ENCODE measurements at regions not wholly inside any gene's neighbourhood (a gene's known extent, or its start where the extent isn't known, plus 50 kb on each side); places are given as distances from the start of the nearest gene placed in this dataset.
A peak's percentile ranks its signal among the peaks of the same experiment; 100 is the strongest.
"Not testable (repeated sequence)": the region's sequence is repeated elsewhere in the genome, so short reads cannot be mapped to it uniquely, and the experiment has no call there.

DNA sequence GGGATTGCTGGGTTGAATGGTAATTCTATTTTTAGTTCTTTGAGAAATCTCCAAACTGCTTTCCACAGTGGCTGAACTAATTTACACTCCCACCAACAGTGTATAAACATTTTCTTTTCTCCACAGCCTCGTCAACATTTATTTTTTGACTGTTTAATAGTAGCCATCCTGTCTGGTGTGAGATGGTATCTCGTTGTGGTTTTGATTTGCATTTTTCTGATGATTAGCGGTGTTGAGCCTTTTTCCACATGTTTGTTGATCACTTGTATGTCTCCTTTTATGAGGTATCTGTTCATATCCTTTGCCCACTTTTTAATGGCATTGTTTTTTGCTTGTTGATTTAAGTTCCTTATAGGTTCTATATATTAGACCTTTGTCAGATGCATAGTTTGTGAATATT is 85.1 kb upstream of the SMAD3 start:
- not testable (repeated sequence) for H3K27me3 ChIP-seq (ENCODE audit: control insufficient read depth in 3 of 3, insufficient read depth in 3 of 3, low read length in 3 of 3); DNase-seq; H3K36me3 ChIP-seq (ENCODE audit: control insufficient read depth in 3 of 3, insufficient read depth in 2 of 3, low read depth in 1 of 3, low read length in 3 of 3); H3K9me3 ChIP-seq (ENCODE audit: control insufficient read depth in 2 of 2, insufficient read depth in 1 of 2, low read depth in 1 of 2, low read length in 1 of 2); H3K4me1 ChIP-seq (ENCODE audit: control insufficient read depth in 3 of 3, insufficient read depth in 2 of 3, low read depth in 1 of 3, low read length in 2 of 3); H3K27ac ChIP-seq (ENCODE audit: low read depth in 1 of 3, low read length in 2 of 3); FAIRE-seq; H3K4me3 ChIP-seq (ENCODE audit: low read depth in 1 of 3, low read length in 3 of 3)
- 62 to 79% (median 68%) methylated on average over 3 of the region's 3 CpGs for WGBS, 3 donors

- no peak overlapping the region for H3K27ac ChIP-seq (ENCODE audit: low read depth in 1 of 3, low read length in 2 of 3)
- FAIRE-seq (no peak), DNase-seq (no peak)
- peaks cover 0 to 5% of the 10 kb centered on the region in 2 donors for H3K9me3 ChIP-seq (ENCODE audit: control insufficient read depth in 2 of 2, insufficient read depth in 1 of 2, low read depth in 1 of 2, low read length in 1 of 2)
- no peaks in the 10 kb centered on the region for H3K36me3 ChIP-seq (ENCODE audit: control insufficient read depth in 3 of 3, insufficient read depth in 2 of 3, low read depth in 1 of 3, low read length in 3 of 3)
- H3K27me3 ChIP-seq (ENCODE audit: control insufficient read depth in 3 of 3, insufficient read depth in 3 of 3, low read length in 3 of 3), result no peaks in the 10 kb centered on the region
- peaks cover 0 to under 1% (median 0%) of the 10 kb centered on the region in 3 donors for H3K4me1 ChIP-seq (ENCODE audit: control insufficient read depth in 3 of 3, insufficient read depth in 2 of 3, low read depth in 1 of 3, low read length in 2 of 3)
- H3K4me3 ChIP-seq (ENCODE audit: low read depth in 1 of 3, low read length in 3 of 3), result no peak overlapping the region
- 77 to 86% (median 77%) methylated on average over 6 of the region's 6 CpGs for WGBS, 3 donors
Measured at GRCh38 chr15:66981771-66982170, 83.6 kb upstream of the SMAD3 start.

DNA sequence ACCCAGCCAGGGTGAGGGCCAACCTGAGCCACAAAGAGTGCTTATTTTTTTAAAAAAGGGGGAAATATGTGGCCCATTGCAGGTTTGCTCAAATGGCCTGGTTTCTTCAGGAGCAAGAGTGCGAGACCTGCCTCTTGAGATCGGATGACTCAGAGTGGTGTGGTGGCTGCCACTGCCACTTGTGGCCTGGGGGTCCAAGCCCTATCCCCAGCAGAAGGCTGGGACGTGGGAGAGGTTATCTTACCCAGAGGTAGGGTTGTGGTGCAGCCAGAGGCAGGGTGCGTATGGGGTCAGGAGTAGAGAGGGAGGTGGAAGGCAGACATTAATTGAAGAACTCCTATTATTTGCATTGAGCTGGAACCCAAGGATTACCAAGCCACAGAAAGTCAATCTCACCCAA is 83.2 kb upstream of the SMAD3 start:
- H3K27ac ChIP-seq (ENCODE audit: low read depth in 1 of 3, low read length in 2 of 3), result no peak overlapping the region
- DNase-seq, result no peak
- FAIRE-seq, result no peak
- WGBS, 3 donors, result 91 to 96% (median 95%) methylated on average over 4 of the region's 4 CpGs
- H3K4me3 ChIP-seq (ENCODE audit: low read depth in 1 of 3, low read length in 3 of 3), result no peak overlapping the region
- no peaks in the 10 kb centered on the region for H3K36me3 ChIP-seq (ENCODE audit: control insufficient read depth in 3 of 3, insufficient read depth in 2 of 3, low read depth in 1 of 3, low read length in 3 of 3)
- H3K4me1 ChIP-seq (ENCODE audit: control insufficient read depth in 3 of 3, insufficient read depth in 2 of 3, low read depth in 1 of 3, low read length in 2 of 3), result no peaks in the 10 kb centered on the region
- H3K9me3 ChIP-seq (ENCODE audit: control insufficient read depth in 2 of 2, insufficient read depth in 1 of 2, low read depth in 1 of 2, low read length in 1 of 2), result peaks cover 0 to 5% of the 10 kb centered on the region in 2 donors
- no peaks in the 10 kb centered on the region for H3K27me3 ChIP-seq (ENCODE audit: control insufficient read depth in 3 of 3, insufficient read depth in 3 of 3, low read length in 3 of 3)

DNA sequence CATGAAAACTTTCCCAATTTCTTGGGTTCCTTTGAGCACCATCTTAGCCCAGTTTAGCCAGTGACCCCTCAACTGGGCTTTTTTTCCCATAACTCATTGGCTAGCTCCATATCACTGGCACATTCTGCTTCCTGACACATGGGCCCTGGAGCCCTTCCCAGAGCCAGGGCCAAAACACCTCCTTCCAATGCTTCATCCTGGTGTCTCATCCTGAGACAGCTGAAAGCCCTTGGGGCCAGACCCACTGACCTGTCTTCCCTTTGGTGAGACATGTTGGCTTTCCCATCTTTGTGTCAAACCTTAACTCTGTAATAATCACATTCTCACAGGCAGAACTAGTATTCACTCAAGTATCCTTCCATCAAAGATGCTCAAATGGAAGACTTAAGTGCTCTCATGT is 82.6 kb upstream of the SMAD3 start:
- FAIRE-seq (no peak), DNase-seq (no peak)
- H3K27me3 ChIP-seq (ENCODE audit: control insufficient read depth in 3 of 3, insufficient read depth in 3 of 3, low read length in 3 of 3), result no peaks in the 10 kb centered on the region
- no peak overlapping the region for H3K27ac ChIP-seq (ENCODE audit: low read depth in 1 of 3, low read length in 2 of 3)
- H3K36me3 ChIP-seq (ENCODE audit: control insufficient read depth in 3 of 3, insufficient read depth in 2 of 3, low read depth in 1 of 3, low read length in 3 of 3), result no peaks in the 10 kb centered on the region
- no peaks in the 10 kb centered on the region for H3K4me1 ChIP-seq (ENCODE audit: control insufficient read depth in 3 of 3, insufficient read depth in 2 of 3, low read depth in 1 of 3, low read length in 2 of 3)
- peaks cover 0 to 5% of the 10 kb centered on the region in 2 donors for H3K9me3 ChIP-seq (ENCODE audit: control insufficient read depth in 2 of 2, insufficient read depth in 1 of 2, low read depth in 1 of 2, low read length in 1 of 2)
- no peak overlapping the region for H3K4me3 ChIP-seq (ENCODE audit: low read depth in 1 of 3, low read length in 3 of 3)

DNA sequence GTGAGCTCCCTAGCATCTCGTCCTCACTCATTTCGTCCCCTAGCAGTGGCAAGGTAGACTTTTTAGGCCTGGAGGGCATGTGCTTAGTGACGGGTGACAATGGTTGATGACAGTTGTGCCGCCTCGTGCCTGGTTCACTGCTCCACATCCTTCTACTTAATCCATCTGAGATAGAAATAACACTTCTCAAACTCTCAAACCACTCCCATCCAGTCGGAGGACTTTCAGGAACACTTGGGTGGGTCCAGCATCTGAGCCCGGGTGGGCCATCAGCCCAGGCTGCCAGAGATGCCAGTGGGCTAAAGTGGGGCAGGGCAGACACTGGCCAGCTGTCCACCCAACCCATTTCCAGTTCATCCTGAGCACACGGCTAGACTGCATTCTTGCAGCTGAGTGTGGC is 79.7 kb upstream of the SMAD3 start:
- no peak for FAIRE-seq
- no peak for DNase-seq
- Histone ChIP-seq H3K9me3 (ENCODE audit: control insufficient read depth in 2 of 2, insufficient read depth in 1 of 2, low read depth in 1 of 2, low read length in 1 of 2) (peaks cover 0 to 5% of the 10 kb centered on the region in 2 donors), H3K27ac (ENCODE audit: low read depth in 1 of 3, low read length in 2 of 3) (no peak overlapping the region), H3K4me3 (ENCODE audit: low read depth in 1 of 3, low read length in 3 of 3) (no peak overlapping the region), H3K36me3 (ENCODE audit: control insufficient read depth in 3 of 3, insufficient read depth in 2 of 3, low read depth in 1 of 3, low read length in 3 of 3) (no peaks in the 10 kb centered on the region), H3K27me3 (ENCODE audit: control insufficient read depth in 3 of 3, insufficient read depth in 3 of 3, low read length in 3 of 3) (no peaks in the 10 kb centered on the region), H3K4me1 (ENCODE audit: control insufficient read depth in 3 of 3, insufficient read depth in 2 of 3, low read depth in 1 of 3, low read length in 2 of 3) (no peaks in the 10 kb centered on the region)
- WGBS, 3 donors, result 90 to 93% (median 91%) methylated on average over 8 of the region's 8 CpGs

DNA sequence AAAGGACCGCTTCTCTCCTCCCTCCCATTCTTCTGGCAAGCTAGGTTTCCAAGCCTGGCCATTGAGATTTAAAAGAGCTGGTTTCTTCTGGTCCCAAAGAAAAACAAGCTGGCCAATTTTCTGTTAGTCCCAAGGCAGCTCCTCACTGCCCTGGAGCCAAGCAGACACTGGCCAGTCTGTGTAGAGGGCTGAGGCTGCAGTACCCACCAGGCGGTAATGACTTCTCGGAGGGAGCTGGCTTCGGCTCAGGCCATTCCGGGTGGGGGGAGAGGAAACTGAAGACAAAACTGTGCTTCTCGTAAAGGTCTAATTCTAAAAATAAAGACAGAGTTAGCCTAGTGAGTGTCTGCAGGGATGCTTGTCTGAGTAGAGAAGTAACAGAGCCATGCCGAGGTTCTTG is 78.5 kb upstream of the SMAD3 start:
- Histone ChIP-seq H3K4me1 (ENCODE audit: control insufficient read depth in 3 of 3, insufficient read depth in 2 of 3, low read depth in 1 of 3, low read length in 2 of 3) (no peaks in the 10 kb centered on the region), H3K36me3 (ENCODE audit: control insufficient read depth in 3 of 3, insufficient read depth in 2 of 3, low read depth in 1 of 3, low read length in 3 of 3) (no peaks in the 10 kb centered on the region), H3K9me3 (ENCODE audit: control insufficient read depth in 2 of 2, insufficient read depth in 1 of 2, low read depth in 1 of 2, low read length in 1 of 2) (peaks cover 0 to 5% of the 10 kb centered on the region in 2 donors), H3K27me3 (ENCODE audit: control insufficient read depth in 3 of 3, insufficient read depth in 3 of 3, low read length in 3 of 3) (no peaks in the 10 kb centered on the region), H3K27ac (ENCODE audit: low read depth in 1 of 3, low read length in 2 of 3) (no peak overlapping the region), H3K4me3 (ENCODE audit: low read depth in 1 of 3, low read length in 3 of 3) (no peak overlapping the region)
- WGBS, 3 donors, result 93 to 98% (median 95%) methylated on average over 7 of the region's 7 CpGs
- DNase-seq (no peak), FAIRE-seq (no peak)

DNA sequence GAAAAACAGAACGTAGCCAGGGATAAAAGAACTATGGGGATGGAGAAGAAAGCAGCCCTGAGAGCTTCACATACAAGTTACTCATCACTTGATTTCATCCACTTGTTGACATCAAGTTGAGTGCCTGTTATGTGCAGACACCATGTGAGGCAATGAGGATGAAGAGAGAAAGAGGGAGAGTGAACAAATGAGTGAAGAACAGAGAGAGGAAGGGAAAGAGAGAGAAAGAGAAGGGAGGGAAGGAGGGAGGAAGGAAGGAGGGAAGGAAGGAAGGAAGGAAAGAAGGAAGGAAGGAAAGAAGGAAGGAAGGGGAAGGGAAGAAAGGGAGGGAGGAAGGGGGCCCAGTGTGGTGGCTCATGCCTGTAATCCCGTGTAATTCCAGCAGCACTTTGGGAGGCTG is 72.3 kb upstream of the SMAD3 start:
- no peak for DNase-seq
- WGBS, 3 donors, result 71 to 79% (median 77%) methylated on average over 2 of the region's 2 CpGs
- H3K4me3 ChIP-seq (ENCODE audit: low read depth in 1 of 3, low read length in 3 of 3), result no peak overlapping the region
- H3K27me3 ChIP-seq (ENCODE audit: control insufficient read depth in 3 of 3, insufficient read depth in 3 of 3, low read length in 3 of 3), result no peaks in the 10 kb centered on the region
- no peaks in the 10 kb centered on the region for H3K36me3 ChIP-seq (ENCODE audit: control insufficient read depth in 3 of 3, insufficient read depth in 2 of 3, low read depth in 1 of 3, low read length in 3 of 3)
- no peak for FAIRE-seq
- no peaks in the 10 kb centered on the region for H3K9me3 ChIP-seq (ENCODE audit: control insufficient read depth in 2 of 2, insufficient read depth in 1 of 2, low read depth in 1 of 2, low read length in 1 of 2)
- no peak overlapping the region for H3K27ac ChIP-seq (ENCODE audit: low read depth in 1 of 3, low read length in 2 of 3)
- peaks cover 0 to 3% (median 0%) of the 10 kb centered on the region in 3 donors for H3K4me1 ChIP-seq (ENCODE audit: control insufficient read depth in 3 of 3, insufficient read depth in 2 of 3, low read depth in 1 of 3, low read length in 2 of 3)

DNA sequence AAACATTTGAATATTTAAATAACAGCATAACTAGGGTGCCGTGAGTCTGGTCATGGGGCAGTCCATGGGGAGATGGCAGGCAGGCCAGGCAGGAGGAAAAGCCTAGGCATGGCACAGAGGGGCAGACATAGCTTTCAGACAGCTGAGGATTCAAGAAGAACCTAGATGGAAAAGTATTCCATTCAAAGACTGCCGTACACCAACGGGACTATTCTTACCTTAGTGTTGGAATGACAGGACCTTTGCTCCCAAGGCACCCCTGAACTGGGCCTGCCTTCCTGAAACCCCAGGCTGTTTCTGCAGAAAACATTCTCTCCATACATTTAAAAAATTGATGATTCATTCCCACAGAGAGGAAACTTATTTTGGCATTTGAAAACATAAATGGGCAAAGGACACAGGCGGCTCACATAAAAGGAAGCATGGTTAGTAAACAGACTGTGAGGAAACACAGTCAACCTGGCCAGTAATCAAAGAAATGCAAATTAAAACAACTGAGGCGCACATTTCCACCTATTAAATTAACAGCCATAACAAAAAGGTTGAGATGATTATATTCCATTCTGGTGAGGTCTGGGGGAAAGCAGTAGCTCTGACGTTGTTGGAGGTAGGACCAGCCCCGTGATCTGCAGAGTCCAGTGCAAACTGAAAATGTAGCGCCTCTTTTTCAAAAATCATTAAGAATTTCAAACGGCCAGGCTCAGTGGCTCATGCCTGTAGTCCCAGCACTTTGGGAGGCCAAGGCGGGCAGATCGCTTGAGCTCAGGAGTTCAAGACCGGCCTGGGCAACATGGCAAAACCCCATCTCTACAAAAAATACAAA is 71.3 kb upstream of the SMAD3 start:
- Histone ChIP-seq H3K4me1 (ENCODE audit: control insufficient read depth in 3 of 3, insufficient read depth in 2 of 3, low read depth in 1 of 3, low read length in 2 of 3) (peaks cover 0 to 3% (median 0%) of the 10 kb centered on the region in 3 donors), H3K9me3 (ENCODE audit: control insufficient read depth in 2 of 2, insufficient read depth in 1 of 2, low read depth in 1 of 2, low read length in 1 of 2) (no peaks in the 10 kb centered on the region), H3K4me3 (ENCODE audit: low read depth in 1 of 3, low read length in 3 of 3) (no peak overlapping the region), H3K36me3 (ENCODE audit: control insufficient read depth in 3 of 3, insufficient read depth in 2 of 3, low read depth in 1 of 3, low read length in 3 of 3) (no peaks in the 10 kb centered on the region), H3K27ac (ENCODE audit: low read depth in 1 of 3, low read length in 2 of 3) (no peak overlapping the region), H3K27me3 (ENCODE audit: control insufficient read depth in 3 of 3, insufficient read depth in 3 of 3, low read length in 3 of 3) (no peaks in the 10 kb centered on the region)
- DNase-seq, result peak; percentile 11 to 12
- no peak for FAIRE-seq
- 47 to 70% (median 56%) methylated on average over 12 of the region's 12 CpGs for WGBS, 3 donors
